A549 (cell line): ENCODE measurements at regions not wholly inside any gene's neighbourhood (a gene's known extent, or its start where the extent isn't known, plus 50 kb on each side); places are given as distances from the start of the nearest gene placed in this dataset.

ENCODE experiments used
- ATAC-seq, 2 experiments: fragments of 200-7000 bp in 1 of 2; fragments of >200 bp in 1 of 2; cut with Nextera tagmentation in 1 of 2; cut with Tn5 transposase in 1 of 2; 3 replicates each; pipeline versions ENCODE4 v1.8.0 to v1.9.1; 2018 to 2020; ENCODE audit warnings: mild to moderate bottlenecking in 1 of 2, moderate library complexity in 1 of 2
- CTCF ChIA-PET: fragments of 300-600 bp; sonication (Branson Sonifier 250); formaldehyde crosslinking; extraction: SDS; loops from one replicate; lab custom pipeline; 2021; ENCODE audit warnings: antibody characterized with exemption, inconsistent platforms; lab: Yijun Ruan, JAX
- POLR2A ChIA-PET: fragments of 350-600 bp; formaldehyde crosslinking; extraction: SDS; loops from one replicate; lab custom pipeline; 2021; ENCODE audit warnings: antibody characterized with exemption, inconsistent platforms; lab: Yijun Ruan, JAX
- DNase-seq, 2 experiments: peaks; one replicate each; pipeline versions ENCODE4 v3.0.0 to v3.0.0-alpha.2; 2011 to 2016; ENCODE audit warnings: low read depth in 1 of 2, low spot score in 1 of 2
- FAIRE-seq: peaks from 2 replicates; lab custom pipeline; 2011; peaks lifted over from hg19 to GRCh38; lab: Jason Lieb, UNC
- H3K27ac ChIP-seq, 2 experiments: fragments of >200 bp; sonication (Bioruptor Twin); formaldehyde crosslinking; 3 replicates each; pipeline ENCODE4 v1.5.1; 2016 to 2017
- H3K4me1 ChIP-seq: fragments of >200 bp; sonication (Bioruptor Twin); formaldehyde crosslinking; 3 replicates; pipeline ENCODE4 v1.6.1; 2016
- H3K4me2 ChIP-seq: fragments of >200 bp; sonication (Bioruptor Twin); formaldehyde crosslinking; 3 replicates; pipeline ENCODE4 v1.6.1; 2016
- H3K4me3 ChIP-seq: fragments of >200 bp; sonication (Bioruptor Twin); formaldehyde crosslinking; 3 replicates; pipeline ENCODE4 v1.5.1; 2016
- H3K9me3 ChIP-seq: fragments of >200 bp; sonication (Bioruptor Twin); formaldehyde crosslinking; 3 replicates; pipeline ENCODE4 v1.6.1; 2016
- ATOH8 ChIP-seq: fragments of 250-450 bp; sonication (Bioruptor Pico); IDR thresholded peaks from 2 replicates; pipeline ENCODE4 v1.5.0; 2020; ENCODE audit warnings: low read depth, mild to moderate bottlenecking, moderate library complexity
- BCL3 ChIP-seq: fragments of >200 bp; sonication (Bioruptor Twin); formaldehyde crosslinking; IDR thresholded peaks from 3 replicates; pipeline ENCODE4 v1.6.1; 2016
- CEBPB ChIP-seq, 2 experiments: fragments of >200 bp in 1 of 2; sonication (Bioruptor Twin) in 1 of 2; formaldehyde crosslinking in 1 of 2; IDR thresholded peaks; 2 replicates each; pipeline ENCODE4 v1.6.1; 2012 to 2016
- CHD2 ChIP-seq: fragments of 150-350 bp; IDR thresholded peaks from 2 replicates; pipeline ENCODE4 v1.6.1; 2014; ENCODE audit warnings: low read length; ENCODE audit not compliant: partially characterized antibody
- EHMT2 ChIP-seq: fragments of 200-600 bp; sonication (generic); IDR thresholded peaks from 2 replicates; pipeline ENCODE4 v1.6.1; 2016; ENCODE audit warnings: antibody characterized with exemption, low read depth, mild to moderate bottlenecking, moderate library complexity
- EP300 ChIP-seq, 2 experiments: fragments of >200 bp; sonication (Bioruptor Twin); formaldehyde crosslinking; IDR thresholded peaks; 2 replicates in 1 of 2; 3 replicates in 1 of 2; pipeline ENCODE4 v1.6.1; 2016 to 2017
- FOXS1 ChIP-seq: fragments of 250-450 bp; sonication (Bioruptor Pico); IDR thresholded peaks from 2 replicates; pipeline ENCODE4 v1.5.0; 2020; ENCODE audit warnings: mild to moderate bottlenecking, moderate library complexity
- HDAC2 ChIP-seq: fragments of 200-600 bp; sonication (generic); IDR thresholded peaks from 2 replicates; pipeline ENCODE4 v1.6.1; 2016
- KDM5A ChIP-seq: fragments of 200-600 bp; sonication (generic); IDR thresholded peaks from 2 replicates; pipeline ENCODE4 v1.6.1; 2016; ENCODE audit warnings: antibody characterized with exemption, mild to moderate bottlenecking
- MYC ChIP-seq: IDR thresholded peaks from 2 replicates; pipeline ENCODE4 v1.6.1; 2012; ENCODE audit warnings: mild to moderate bottlenecking, inconsistent platforms, low read length, improper control_type of control experiment, borderline replicate concordance
- NPAS2 ChIP-seq: fragments of 250-450 bp; sonication (Bioruptor Pico); IDR thresholded peaks from 2 replicates; pipeline ENCODE4 v1.8.0; 2022; ENCODE audit warnings: mild to moderate bottlenecking, moderate library complexity, borderline replicate concordance
- POLR2AphosphoS2 ChIP-seq: conservative IDR thresholded peaks from 2 replicates; pipeline ENCODE4 v1.6.1; 2012; ENCODE audit warnings: low read length, improper control_type of control experiment, inconsistent platforms
- RARB ChIP-seq: fragments of 250-450 bp; sonication (Bioruptor Pico); IDR thresholded peaks from 2 replicates; pipeline ENCODE4 v1.8.0; 2021; ENCODE audit warnings: mild to moderate bottlenecking, moderate library complexity
- REST ChIP-seq: fragments of 200-600 bp; sonication (generic); IDR thresholded peaks from 2 replicates; pipeline ENCODE4 v1.6.1; 2016; ENCODE audit warnings: antibody characterized with exemption, mild to moderate bottlenecking, moderate library complexity
- RFX5 ChIP-seq: fragments of 450-650 bp; IDR thresholded peaks from 2 replicates; pipeline ENCODE4 v1.7.1; 2014; ENCODE audit warnings: antibody characterized with exemption, mild to moderate bottlenecking, moderate library complexity
- ZFP36 ChIP-seq: fragments of 450-650 bp; IDR thresholded peaks from 2 replicates; pipeline ENCODE4 v1.6.1; 2014; ENCODE audit warnings: borderline replicate concordance; ENCODE audit not compliant: partially characterized antibody
- ZSCAN20 ChIP-seq: fragments of 250-450 bp; sonication (Bioruptor Pico); IDR thresholded peaks from 2 replicates; pipeline ENCODE4 v1.8.0; 2022; ENCODE audit warnings: mild to moderate bottlenecking, moderate library complexity
- WGBS: methylation state at CpG from one replicate; pipeline ENCODE4 v1.1.6; 2017; ENCODE audit errors: missing lambda C conversion rate; 5-methylcytosine and 5-hydroxymethylcytosine counted together

- TF ChIP-seq FOXS1 (CRISPR knock-in tag) (no peak), ZFP36 (no peak), REST (no peak), NPAS2 (CRISPR knock-in tag) (no peak)
These were observed 165.8 kb upstream of the ROPN1 start (continued) for GRCh38 chr3:124157748-124158147.

- ChIA-PET POLR2A (no interaction called here), CTCF (no interaction called here)
- DNase-seq (no peak), FAIRE-seq (no peak), ATAC-seq (no peak)
- Histone ChIP-seq H3K4me2 (no peak overlapping the region), H3K9me3 (no peaks in the 10 kb centered on the region), H3K4me1 (0 out of 3 replicates have a peak, but pooled peaks cover under 1% of the 10 kb centered on the region), H3K27ac (no peak overlapping the region), H3K4me3 (no peak overlapping the region)
- WGBS = 34% methylated on average over 5 of the region's 5 CpGs
- TF ChIP-seq CHD2 (no peak), MYC (no peak)
These were observed 166.4 kb upstream of the ROPN1 start for GRCh38 chr3:124158168-124158881.

- peaks cover 8% of the 10 kb centered on the region; the same call in 1 of the 3 replicates for H3K4me1 ChIP-seq
- 8% methylated on average over 2 of the region's 2 CpGs for WGBS
- ChIA-PET CTCF (no interaction called here), POLR2A (no interaction called here)
- no peaks in the 10 kb centered on the region for H3K9me3 ChIP-seq
- no peak overlapping the region for H3K4me3 ChIP-seq
- TF ChIP-seq ZSCAN20 (CRISPR knock-in tag) (no peak), RARB (CRISPR knock-in tag) (no peak), CHD2 (no peak), POLR2AphosphoS2 (no peak), EP300 (IDR thresholded peaks at IDR 0.05) (no peak), HDAC2 (no peak), CEBPB (IDR thresholded peaks at IDR 0.05) (no peak), RFX5 (no peak), KDM5A (no peak)
- TF ChIP-seq, all 56 proteins: peak for 0
- Histone ChIP-seq H3K4me2 (no peak overlapping the region), H3K27ac (no peak overlapping the region)
- no peak for DNase-seq
- no peak for ATAC-seq
- FAIRE-seq = no peak
These were observed 169.5 kb upstream of the ROPN1 start for GRCh38 chr3:124161448-124161847.

- CTCF ChIA-PET = interaction anchor here (0.6 kb wide), 1 partner anchor 131 kb away, joined by 3 read pairs; no protein-coding TSS in a partner anchor
- H3K4me3 ChIP-seq = no peak overlapping the region
- peaks cover 8% of the 10 kb centered on the region; the same call in 1 of the 3 replicates for H3K4me1 ChIP-seq
- peak overlapping the region; percentile 4; the same call in 1 of the 3 replicates for H3K4me2 ChIP-seq
- no peak overlapping the region for H3K27ac ChIP-seq
- no peak for FAIRE-seq
- POLR2A ChIA-PET = no interaction called here
- no peaks in the 10 kb centered on the region for H3K9me3 ChIP-seq
- DNase-seq = peak in 1 of 2 experiments; percentile 20
- peak in 1 of 2 experiments; percentile 24; a peak in 1 of 6 replicates for ATAC-seq
- no peak for TF ChIP-seq EHMT2
- TF ChIP-seq BCL3 = no peak
- no peak for TF ChIP-seq ATOH8 (CRISPR knock-in tag)
- no peak for TF ChIP-seq FOXS1 (CRISPR knock-in tag)
- TF ChIP-seq RARB (CRISPR knock-in tag) = no peak
These were observed 171.8 kb upstream of the ROPN1 start for GRCh38 chr3:124163689-124164088.
